ENCODE measurements at regions not wholly inside any gene's neighbourhood (a gene's known extent, or its start where the extent isn't known, plus 50 kb on each side); places are given as distances from the start of the nearest gene placed in this dataset.

DNA sequence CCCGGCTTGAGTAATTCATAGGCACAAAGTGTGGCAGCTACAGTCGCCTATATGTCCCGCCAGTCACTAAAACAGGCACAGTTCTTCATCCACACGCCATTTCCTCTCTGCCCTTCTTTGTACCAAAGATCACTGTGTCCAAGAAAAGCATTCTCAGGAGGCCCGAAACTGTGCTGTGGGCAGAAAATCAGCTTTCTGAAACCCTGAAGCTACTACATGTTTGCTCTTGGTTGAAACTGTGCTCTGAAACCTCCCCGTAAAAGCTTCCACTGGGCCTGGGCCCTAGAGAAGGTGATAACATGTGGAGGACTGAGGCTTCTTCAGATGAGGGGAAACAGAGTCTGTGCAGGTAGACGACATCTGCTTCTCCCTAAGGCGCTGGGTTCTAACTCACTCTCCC lies 75.6 kb upstream of the ID2 start:
- 80% methylated on average over 7 to 8 of the region's 8 CpGs for WGBS, 2 donors (ENCODE audit: low coverage in 1 of 2)
- TF ChIP-seq POLR2AphosphoS5 (IDR thresholded peaks at IDR 0.05) (no peak), EP300 (IDR thresholded peaks at IDR 0.05; ENCODE audit: low read depth) (no peak), POLR2A (IDR thresholded peaks at IDR 0.05) (no peak)
- TF ChIP-seq, protein P1, sequence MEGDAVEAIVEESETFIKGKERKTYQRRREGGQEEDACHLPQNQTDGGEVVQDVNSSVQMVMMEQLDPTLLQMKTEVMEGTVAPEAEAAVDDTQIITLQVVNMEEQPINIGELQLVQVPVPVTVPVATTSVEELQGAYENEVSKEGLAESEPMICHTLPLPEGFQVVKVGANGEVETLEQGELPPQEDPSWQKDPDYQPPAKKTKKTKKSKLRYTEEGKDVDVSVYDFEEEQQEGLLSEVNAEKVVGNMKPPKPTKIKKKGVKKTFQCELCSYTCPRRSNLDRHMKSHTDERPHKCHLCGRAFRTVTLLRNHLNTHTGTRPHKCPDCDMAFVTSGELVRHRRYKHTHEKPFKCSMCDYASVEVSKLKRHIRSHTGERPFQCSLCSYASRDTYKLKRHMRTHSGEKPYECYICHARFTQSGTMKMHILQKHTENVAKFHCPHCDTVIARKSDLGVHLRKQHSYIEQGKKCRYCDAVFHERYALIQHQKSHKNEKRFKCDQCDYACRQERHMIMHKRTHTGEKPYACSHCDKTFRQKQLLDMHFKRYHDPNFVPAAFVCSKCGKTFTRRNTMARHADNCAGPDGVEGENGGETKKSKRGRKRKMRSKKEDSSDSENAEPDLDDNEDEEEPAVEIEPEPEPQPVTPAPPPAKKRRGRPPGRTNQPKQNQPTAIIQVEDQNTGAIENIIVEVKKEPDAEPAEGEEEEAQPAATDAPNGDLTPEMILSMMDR (IDR thresholded peaks at IDR 0.05), result no peak
- in situ Hi-C loops (cut with MboI; ENCODE audit: low pct_ligation_motif_present in 1 of 4, low pct_unique_long_range_greater_than_20kb in 1 of 4, low sequenced_read_pairs in 3 of 4), result no loop called here

DNA sequence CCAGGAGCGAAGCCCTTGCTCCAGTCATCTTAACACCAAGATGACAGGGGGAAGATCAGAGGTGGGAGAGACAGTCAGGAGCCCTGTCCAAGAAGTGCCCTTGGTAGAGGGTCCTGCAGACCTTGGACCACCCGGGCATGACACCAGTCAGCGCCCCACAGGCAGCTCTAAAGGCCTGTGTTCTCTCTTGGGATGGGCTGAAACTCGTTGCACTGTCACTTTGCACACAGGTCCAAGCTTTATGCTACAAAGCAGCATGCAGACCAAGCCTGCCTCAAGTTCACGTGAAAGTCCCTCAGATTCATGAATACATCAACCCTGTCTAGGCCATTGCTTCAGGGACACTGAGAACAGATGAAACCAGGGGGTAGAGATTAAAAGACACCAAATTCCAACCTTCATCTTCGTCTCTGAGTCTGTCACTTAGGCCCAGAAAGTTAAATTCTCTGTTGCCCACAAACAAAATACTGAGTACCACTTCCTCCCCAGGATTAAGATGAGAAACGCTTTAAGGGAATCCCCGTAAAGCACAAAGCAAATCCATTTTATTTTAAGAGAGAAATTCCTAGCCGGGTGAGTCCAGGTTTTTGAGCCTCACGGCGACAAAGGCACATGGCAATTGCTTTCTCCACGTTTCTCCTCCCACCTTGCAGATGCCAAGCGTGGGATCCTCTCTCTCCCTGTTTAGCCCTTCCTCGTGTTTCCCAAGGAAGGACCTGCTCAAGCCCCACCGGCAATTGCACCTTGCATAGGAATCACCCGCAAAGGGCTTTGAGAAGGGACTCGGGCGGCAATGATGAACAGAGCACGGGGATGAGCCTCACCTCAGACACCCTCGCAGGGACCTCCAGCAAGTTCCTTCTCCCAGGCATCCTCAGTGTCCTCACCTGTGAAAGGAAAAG lies 75.0 kb upstream of the ID2 start:
- DNase-seq, result no peak
- Histone ChIP-seq H3K4me3 (no peak overlapping the region), H3K4me1 (peaks cover 0 to 13% (median 5%) of the 10 kb centered on the region in 4 donors), H3K27ac (no peak overlapping the region), H3K36me3 (no peaks in the 10 kb centered on the region), H3K27me3 (no peaks in the 10 kb centered on the region), H3K9me3 (no peaks in the 10 kb centered on the region)
- intact Hi-C loops (cut with DNase I; ENCODE audit: low total_unique reads) (no loop called here), in situ Hi-C loops (cut with MboI; ENCODE audit: low pct_ligation_motif_present in 1 of 4, low pct_unique_long_range_greater_than_20kb in 1 of 4, low sequenced_read_pairs in 3 of 4) (no loop called here)
- 82 to 90% methylated on average over 5 to 20 of the region's 20 CpGs for WGBS, 2 donors (ENCODE audit: low coverage in 1 of 2)
- no peak for TF ChIP-seq EP300 (IDR thresholded peaks at IDR 0.05; ENCODE audit: low read depth)
- TF ChIP-seq, protein P1 (IDR thresholded peaks at IDR 0.05), result no peak
- no peak for TF ChIP-seq POLR2A (IDR thresholded peaks at IDR 0.05)
- no peak for TF ChIP-seq POLR2AphosphoS5 (IDR thresholded peaks at IDR 0.05)

More for the DNA sequence above, 75.6 kb upstream of the ID2 start:
- Histone ChIP-seq H3K27me3 (no peaks in the 10 kb centered on the region), H3K36me3 (no peaks in the 10 kb centered on the region), H3K4me1 (peaks cover 0 to 13% (median 5%) of the 10 kb centered on the region in 4 donors), H3K4me3 (no peak overlapping the region), H3K27ac (no peak overlapping the region), H3K9me3 (no peaks in the 10 kb centered on the region)
- intact Hi-C loops (cut with DNase I; ENCODE audit: low total_unique reads), result no loop called here
- no peak for DNase-seq

DNA sequence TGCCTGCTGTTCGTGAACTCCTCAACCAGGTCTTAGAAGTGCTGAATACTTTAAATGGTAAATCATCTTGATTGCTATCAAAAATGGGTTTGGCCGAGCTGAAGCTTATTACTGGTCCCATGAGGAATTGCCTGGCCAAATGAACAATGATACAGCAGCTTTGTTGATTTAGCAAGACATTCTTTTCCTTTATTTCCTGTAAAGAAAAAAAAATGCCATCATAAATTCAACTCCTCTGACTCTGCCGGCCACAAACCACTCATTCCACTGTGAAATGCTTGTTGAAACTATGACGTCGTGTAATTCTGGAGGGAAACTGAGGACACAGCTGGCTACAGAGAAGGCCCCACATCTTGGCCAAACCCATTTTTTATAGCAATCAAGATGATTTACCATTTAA lies 74.2 kb upstream of the ID2 start:
- in situ Hi-C loops (cut with MboI; ENCODE audit: low pct_ligation_motif_present in 1 of 4, low pct_unique_long_range_greater_than_20kb in 1 of 4, low sequenced_read_pairs in 3 of 4), result no loop called here
- DNase-seq, result no peak
- Histone ChIP-seq H3K4me3 (no peak overlapping the region), H3K4me1 (peaks cover 0 to 13% (median 5%) of the 10 kb centered on the region in 4 donors), H3K9me3 (no peaks in the 10 kb centered on the region), H3K27ac (no peak overlapping the region), H3K27me3 (no peaks in the 10 kb centered on the region), H3K36me3 (no peaks in the 10 kb centered on the region)
- TF ChIP-seq POLR2AphosphoS5 (IDR thresholded peaks at IDR 0.05) (no peak), POLR2A (IDR thresholded peaks at IDR 0.05) (no peak), EP300 (IDR thresholded peaks at IDR 0.05; ENCODE audit: low read depth) (no peak)
- TF ChIP-seq, protein P1 (IDR thresholded peaks at IDR 0.05), result no peak
- intact Hi-C loops (cut with DNase I; ENCODE audit: low total_unique reads), result no loop called here
- WGBS, 2 donors (ENCODE audit: low coverage in 1 of 2), result 52 to 63% methylated on average over 5 of the region's 5 CpGs

DNA sequence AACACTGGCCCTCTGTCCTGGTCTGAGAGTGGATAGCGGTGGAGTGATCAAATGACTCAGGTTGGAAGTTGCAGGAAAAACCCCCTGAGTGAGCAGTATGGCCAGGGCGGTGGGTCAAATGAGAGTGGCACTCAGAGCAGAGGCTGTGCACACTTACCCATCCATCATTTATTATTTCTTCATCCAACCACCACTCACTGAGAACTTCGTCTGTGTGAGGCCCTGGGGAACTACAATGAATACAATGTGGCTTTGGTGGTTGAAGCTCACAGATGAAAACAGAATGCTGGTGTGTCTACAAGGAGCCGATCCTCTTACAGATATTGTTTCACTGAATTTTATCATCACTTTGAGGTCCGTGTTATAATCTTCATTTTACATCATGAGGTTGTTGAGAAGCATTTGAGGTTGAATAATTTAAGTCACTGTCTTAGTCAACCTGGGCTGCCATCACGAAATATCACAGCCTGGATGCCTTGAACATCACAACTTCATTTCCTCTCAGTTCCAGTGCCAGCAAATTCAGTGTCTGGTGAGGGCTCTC lies 73.4 kb upstream of the ID2 start:
- Histone ChIP-seq H3K4me1 (peaks cover 0 to 13% (median 5%) of the 10 kb centered on the region in 4 donors), H3K36me3 (no peaks in the 10 kb centered on the region), H3K4me3 (no peak overlapping the region), H3K27ac (no peak overlapping the region), H3K9me3 (no peaks in the 10 kb centered on the region), H3K27me3 (no peaks in the 10 kb centered on the region)
- DNase-seq, result no peak
- WGBS, 2 donors (ENCODE audit: low coverage in 1 of 2), result 76 to 91% methylated on average over 6 of the region's 6 CpGs
- in situ Hi-C loops (cut with MboI; ENCODE audit: low pct_ligation_motif_present in 1 of 4, low pct_unique_long_range_greater_than_20kb in 1 of 4, low sequenced_read_pairs in 3 of 4), result no loop called here
- TF ChIP-seq POLR2AphosphoS5 (IDR thresholded peaks at IDR 0.05) (no peak), POLR2A (IDR thresholded peaks at IDR 0.05) (no peak), EP300 (IDR thresholded peaks at IDR 0.05; ENCODE audit: low read depth) (no peak)
- TF ChIP-seq, protein P1 (IDR thresholded peaks at IDR 0.05), result no peak
- intact Hi-C loops (cut with DNase I; ENCODE audit: low total_unique reads), result no loop called here
